RWPE2 (cell line): ENCODE measurements at regions not wholly inside any gene's neighbourhood (a gene's known extent, or its start where the extent isn't known, plus 50 kb on each side); places are given as distances from the start of the nearest gene placed in this dataset.
A peak's percentile ranks its signal among the peaks of the same experiment; 100 is the strongest.
"Not testable (repeated sequence)": the region's sequence is repeated elsewhere in the genome, so short reads cannot be mapped to it uniquely, and the experiment has no call there.

Experiments used
- ATAC-seq: fragments of 200-7000 bp; cut with Tn5 transposase; 3 replicates; pipeline ENCODE4 v1.9.1; 2021; ENCODE audit warnings: low read depth
- DNase-seq: peaks from one replicate; pipeline ENCODE4 v3.0.0-alpha.2; 2020; ENCODE audit warnings: low spot score
- H3K27ac ChIP-seq: fragments of 450-650 bp; 2 replicates; pipeline ENCODE4 v1.5.1; 2017; ENCODE audit warnings: mild to moderate bottlenecking; ENCODE audit not compliant: poor library complexity, severe bottlenecking
- H3K27me3 ChIP-seq: fragments of 250-450 bp; sonication (Bioruptor Pico); 2 replicates; pipeline ENCODE4 v1.5.1; 2021; ENCODE audit warnings: mild to moderate bottlenecking, moderate library complexity; ENCODE audit not compliant: insufficient read depth, poor library complexity, severe bottlenecking
- H3K36me3 ChIP-seq: fragments of 250-450 bp; sonication (Bioruptor Pico); 2 replicates; pipeline ENCODE4 v1.5.1; 2020; ENCODE audit warnings: low read depth, mild to moderate bottlenecking, moderate library complexity
- H3K4me1 ChIP-seq: fragments of 250-450 bp; sonication (Bioruptor Pico); 2 replicates; pipeline ENCODE4 v1.5.1; 2021; ENCODE audit warnings: mild to moderate bottlenecking, moderate library complexity; ENCODE audit not compliant: insufficient read depth, poor library complexity, severe bottlenecking
- H3K4me3 ChIP-seq: fragments of 250-450 bp; sonication (Bioruptor Pico); 2 replicates; pipeline ENCODE4 v1.5.1; 2021; ENCODE audit warnings: mild to moderate bottlenecking, moderate library complexity; ENCODE audit not compliant: severe bottlenecking
- H3K9me3 ChIP-seq: fragments of 250-450 bp; sonication (Bioruptor Pico); 2 replicates; pipeline ENCODE4 v1.5.1; 2021; ENCODE audit warnings: mild to moderate bottlenecking, moderate library complexity; ENCODE audit not compliant: severe bottlenecking
- CTCF ChIP-seq: fragments of 450-650 bp; IDR thresholded peaks from one replicate; pipeline ENCODE4 v1.5.1; 2017; ENCODE audit warnings: mild to moderate bottlenecking, moderate library complexity; ENCODE audit not compliant: poor library complexity, severe bottlenecking

- H3K4me3 ChIP-seq: no peak overlapping the region
- H3K9me3 ChIP-seq: peaks cover 2% of the 10 kb centered on the region
- H3K36me3 ChIP-seq: no peaks in the 10 kb centered on the region
- no peak overlapping the region for H3K27ac ChIP-seq
- peaks cover 6% of the 10 kb centered on the region for H3K4me1 ChIP-seq
- TF ChIP-seq CTCF: no peak
- DNase-seq (no peak), ATAC-seq (0 out of 3 replicates have a peak, but pooled peaks have one; percentile 38)
- H3K27me3 ChIP-seq: no peaks in the 10 kb centered on the region
These were observed 2280.6 kb upstream of the ACO1 start for GRCh38 chr9:30103647-30104394.

- H3K9me3 ChIP-seq, H3K27me3 ChIP-seq, H3K27ac ChIP-seq, H3K4me1 ChIP-seq, H3K4me3 ChIP-seq, ATAC-seq, DNase-seq, H3K36me3 ChIP-seq: not testable (repeated sequence)
These were observed 2277.3 kb upstream of the ACO1 start for GRCh38 chr9:30107134-30107533.

GRCh38 chr9:30116673-30117217, 2267.7 kb upstream of the ACO1 start:
- DNase-seq (no peak), ATAC-seq (no peak)
- H3K4me3 ChIP-seq: no peak overlapping the region
- no peaks in the 10 kb centered on the region for H3K9me3 ChIP-seq
- H3K36me3 ChIP-seq: no peaks in the 10 kb centered on the region
- no peaks in the 10 kb centered on the region for H3K27me3 ChIP-seq
- H3K4me1 ChIP-seq: no peaks in the 10 kb centered on the region
- H3K27ac ChIP-seq: no peak overlapping the region
- TF ChIP-seq CTCF: no peak

GRCh38 chr9:30120666-30121065, 2263.8 kb upstream of the ACO1 start:
- DNase-seq: no peak
- Histone ChIP-seq H3K36me3 (no peaks in the 10 kb centered on the region), H3K4me3 (no peak overlapping the region), H3K4me1 (no peaks in the 10 kb centered on the region), H3K9me3 (no peaks in the 10 kb centered on the region), H3K27ac (no peak overlapping the region), H3K27me3 (no peaks in the 10 kb centered on the region)
- TF ChIP-seq CTCF: no peak
- 0 out of 3 replicates have a peak, but pooled peaks have one; percentile 25 for ATAC-seq

GRCh38 chr9:30121611-30122010, 2262.8 kb upstream of the ACO1 start:
- H3K36me3 ChIP-seq: no peaks in the 10 kb centered on the region
- H3K4me1 ChIP-seq: no peaks in the 10 kb centered on the region
- H3K27me3 ChIP-seq: no peaks in the 10 kb centered on the region
- ATAC-seq (no peak), DNase-seq (no peak)
- no peak overlapping the region for H3K27ac ChIP-seq
- H3K4me3 ChIP-seq: no peak overlapping the region
- no peaks in the 10 kb centered on the region for H3K9me3 ChIP-seq
- TF ChIP-seq CTCF: no peak
